K562 (cell line): ENCODE measurements at regions not wholly inside any gene's neighbourhood (a gene's known extent, or its start where the extent isn't known, plus 50 kb on each side); places are given as distances from the start of the nearest gene placed in this dataset.

ENCODE experiments used
- ATAC-seq: fragments of 200-7000 bp; cut with Tn5 transposase; 3 replicates; pipeline ENCODE4 v1.9.1; 2020; ENCODE audit warnings: moderate library complexity
- BruUV-seq: library from RNA; stranded (reverse); fragments of 400-500 nt; replicated peaks from 2 replicates; lab custom pipeline; 2021; lab: Mats Ljungman, UMichigan
- CTCF ChIA-PET: fragments of 300-600 bp; formaldehyde crosslinking; extraction: SDS; loops from one replicate; lab custom pipeline; 2021; ENCODE audit warnings: low intra/inter-chr PET ratio; lab: Yijun Ruan, JAX
- POLR2A ChIA-PET: fragments of 300-600, 350-650 bp; sonication (Branson Sonifier 250); formaldehyde crosslinking; extraction: SDS; loops from one replicate; lab custom pipeline; 2021; ENCODE audit warnings: antibody characterized with exemption, inconsistent platforms; lab: Yijun Ruan, JAX
- DNase-seq, 4 experiments: peaks; one replicate each; pipeline versions ENCODE4 v3.0.0 to v3.0.0-alpha.2; 2011 to 2018; ENCODE audit warnings: low spot score in 3 of 4, mixed read lengths in 3 of 4; ENCODE audit errors: extremely low read depth in 1 of 4
- FAIRE-seq: peaks from 2 replicates; lab custom pipeline; 2011; peaks lifted over from hg19 to GRCh38; lab: Jason Lieb, UNC
- H2AFZ ChIP-seq: 2 replicates; pipeline ENCODE4 v1.6.0; 2011; ENCODE audit warnings: low read depth, low read length, control low read depth, inconsistent platforms
- H3K27ac ChIP-seq: fragments of 200-600 bp; 3 replicates; pipeline ENCODE4 v1.8.0; 2011; ENCODE audit warnings: low read depth, mild to moderate bottlenecking, control low read depth, inconsistent platforms, low read length, moderate library complexity, mixed read lengths; ENCODE audit errors: extremely low read depth
- H3K27me3 ChIP-seq, 2 experiments: fragments of 300-600 bp in 1 of 2; 2 replicates in 1 of 2; 3 replicates in 1 of 2; pipeline versions ENCODE4 v1.6.0 to v1.8.0; 2011; ENCODE audit warnings: inconsistent platforms in 2 of 2, low read length in 2 of 2, mild to moderate bottlenecking in 1 of 2, mixed read lengths in 1 of 2, moderate library complexity in 1 of 2; ENCODE audit not compliant: control insufficient read depth in 2 of 2, insufficient read depth in 2 of 2
- H3K36me3 ChIP-seq: fragments of 300-600 bp; 3 replicates; pipeline ENCODE4 v1.8.0; 2011; ENCODE audit warnings: mild to moderate bottlenecking, low read length, inconsistent platforms; ENCODE audit not compliant: control insufficient read depth, insufficient read depth
- H3K4me1 ChIP-seq, 2 experiments: fragments of 200-600 bp in 1 of 2; replicated peaks in 1 of 2; 2 replicates in 1 of 2; 3 replicates in 1 of 2; pipeline versions ENCODE4 v1.5.1 to v1.8.0; 2011; ENCODE audit warnings: inconsistent platforms in 2 of 2, low read length in 2 of 2, mild to moderate bottlenecking in 1 of 2, mixed read lengths in 1 of 2, moderate library complexity in 1 of 2; ENCODE audit not compliant: control insufficient read depth in 2 of 2, insufficient read depth in 2 of 2
- H3K4me2 ChIP-seq: 2 replicates; pipeline ENCODE4 v1.6.1; 2011; ENCODE audit warnings: low read length, control low read depth, inconsistent platforms, mixed read lengths; ENCODE audit not compliant: insufficient read depth
- H3K4me3 ChIP-seq: fragments of 200-600 bp; sonication (generic), shearing (Covaris generic); 2 replicates; pipeline ENCODE4 v1.5.1; 2016; ENCODE audit warnings: control low read depth, inconsistent platforms
- H3K79me2 ChIP-seq: fragments of 200-600 bp; 3 replicates; pipeline ENCODE4 v1.8.0; 2011; ENCODE audit warnings: low read length, inconsistent platforms; ENCODE audit not compliant: control insufficient read depth, insufficient read depth
- H3K9ac ChIP-seq, 2 experiments: 2 replicates each; pipeline versions ENCODE4 v1.6.0 to v1.6.1; 2011; ENCODE audit warnings: low read depth in 2 of 2, low read length in 2 of 2, control low read depth in 1 of 2, inconsistent platforms in 1 of 2, mild to moderate bottlenecking in 1 of 2, mixed read lengths in 1 of 2; ENCODE audit not compliant: insufficient read depth in 1 of 2
- H3K9me1 ChIP-seq: one replicate; pipeline ENCODE4 v1.6.0; 2011; ENCODE audit warnings: inconsistent platforms, mild to moderate bottlenecking, low read length, moderate library complexity; ENCODE audit not compliant: control insufficient read depth, insufficient read depth
- H3K9me3 ChIP-seq: replicated peaks from 2 replicates; pipeline ENCODE4 v1.5.1; 2011; ENCODE audit warnings: low read depth, low read length, inconsistent platforms; ENCODE audit not compliant: control insufficient read depth, insufficient read depth
- H4K20me1 ChIP-seq: replicated peaks from 2 replicates; pipeline ENCODE4 v1.6.1; 2011; ENCODE audit warnings: low read length, inconsistent platforms, mixed read lengths; ENCODE audit not compliant: control insufficient read depth, insufficient read depth
- CREB1 ChIP-seq, 2 experiments: sonication (generic) in 1 of 2; formaldehyde crosslinking in 1 of 2; IDR thresholded peaks; 2 replicates each; pipeline versions ENCODE4 v1.6.1 to v1.8.0; 2012 to 2022; ENCODE audit warnings: inconsistent platforms in 1 of 2, mild to moderate bottlenecking in 1 of 2, missing genetic modification reagents in 1 of 2, moderate library complexity in 1 of 2
- DNMT1 ChIP-seq: fragments of 450-650 bp; IDR thresholded peaks from 2 replicates; pipeline ENCODE4 v1.6.1; 2016; ENCODE audit warnings: antibody characterized with exemption, mild to moderate bottlenecking
- EHMT2 ChIP-seq: fragments of 450-650 bp; IDR thresholded peaks from 2 replicates; pipeline ENCODE4 v1.6.1; 2018; ENCODE audit warnings: antibody characterized with exemption
- MYBL2 ChIP-seq, 2 experiments: fragments of 450-650 bp in 1 of 2; sonication (generic) in 1 of 2; formaldehyde crosslinking in 1 of 2; IDR thresholded peaks; 2 replicates each; pipeline versions ENCODE4 v1.6.1 to v1.8.1; 2017 to 2022; ENCODE audit warnings: borderline replicate concordance in 1 of 2, inconsistent platforms in 1 of 2, low read depth in 1 of 2, mild to moderate bottlenecking in 1 of 2, missing genetic modification reagents in 1 of 2, moderate library complexity in 1 of 2
- NCOA6 ChIP-seq: fragments of 450-650 bp; IDR thresholded peaks from 2 replicates; pipeline ENCODE4 v1.6.1; 2017; ENCODE audit warnings: mild to moderate bottlenecking
- POLR2B ChIP-seq: fragments of 450-650 bp; IDR thresholded peaks from 2 replicates; pipeline ENCODE4 v1.6.1; 2018; ENCODE audit warnings: low read depth; ENCODE audit not compliant: partially characterized antibody
- POLR3G ChIP-seq: IDR thresholded peaks from 2 replicates; pipeline ENCODE4 v1.6.1; 2011; ENCODE audit not compliant: insufficient read length, insufficient replicate concordance; ENCODE audit errors: extremely low read depth
- PRMT5 ChIP-seq: sonication (generic); formaldehyde crosslinking; IDR thresholded peaks from 2 replicates; pipeline ENCODE4 v1.5.0; 2020; ENCODE audit warnings: missing genetic modification reagents
- RFX1 ChIP-seq: fragments of 450-650 bp; IDR thresholded peaks from 2 replicates; pipeline ENCODE4 v1.6.1; 2016; ENCODE audit warnings: mild to moderate bottlenecking, moderate library complexity
- SMAD4 ChIP-seq: fragments of 250-450 bp; sonication (Bioruptor Pico); conservative IDR thresholded peaks from 2 replicates; pipeline ENCODE4 v1.8.0; 2021; ENCODE audit warnings: inconsistent platforms, mild to moderate bottlenecking, moderate library complexity
- TAF9B ChIP-seq: fragments of 450-650 bp; IDR thresholded peaks from 2 replicates; pipeline ENCODE4 v1.6.1; 2018; ENCODE audit warnings: mild to moderate bottlenecking; ENCODE audit not compliant: partially characterized antibody
- ZBTB1 ChIP-seq: sonication (generic); formaldehyde crosslinking; IDR thresholded peaks from 2 replicates; pipeline ENCODE4 v1.8.1; 2023; ENCODE audit warnings: missing genetic modification reagents, low read depth, mild to moderate bottlenecking, borderline replicate concordance
- ZNF124 ChIP-seq: sonication (generic); formaldehyde crosslinking; IDR thresholded peaks from 2 replicates; pipeline ENCODE4 v1.8.1; 2022; ENCODE audit warnings: missing genetic modification reagents
- ZNF263 ChIP-seq: sonication (generic); formaldehyde crosslinking; IDR thresholded peaks from 2 replicates; pipeline ENCODE4 v1.8.0; 2022; ENCODE audit warnings: mild to moderate bottlenecking, missing genetic modification reagents, borderline replicate concordance
- ZNF79 ChIP-seq: fragments of 250-450 bp; sonication (Bioruptor Pico); IDR thresholded peaks from 2 replicates; pipeline ENCODE4 v1.4.0; 2020; ENCODE audit warnings: low read depth, mild to moderate bottlenecking, moderate library complexity
- WGBS: fragments of 100-300 bp; shearing (Covaris generic); methylation state at CpG from one replicate; pipeline ENCODE4 v1.1.6; 2016; ENCODE audit warnings: low coverage, mixed read lengths; ENCODE audit not compliant: insufficient coverage; ENCODE audit errors: missing lambda C conversion rate; 5-methylcytosine and 5-hydroxymethylcytosine counted together
- in situ Hi-C: fragments of 300-500 bp; cut with MboI; formaldehyde crosslinking; loops from 4 replicates; pipeline ENCODE4 v1.15.0; 2018; ENCODE audit warnings: inconsistent platforms, mixed read lengths
- intact Hi-C: fragments of 100-400 bp; cut with micrococcal nuclease; formaldehyde crosslinking; loops from 2 replicates; pipeline ENCODE4 v1.14.2; 2022
- TF ChIP-seq, protein P1 (sequence below): fragments of 250-450 bp; sonication (Bioruptor Pico); IDR thresholded peaks from 2 replicates; pipeline ENCODE4 v1.8.0; 2022; ENCODE audit warnings: moderate library complexity, mild to moderate bottlenecking, inconsistent platforms
- TF ChIP-seq, protein P2 (sequence below): fragments of 250-450 bp; sonication (Bioruptor Pico); IDR thresholded peaks from 2 replicates; pipeline ENCODE4 v1.5.0; 2021

DNA sequence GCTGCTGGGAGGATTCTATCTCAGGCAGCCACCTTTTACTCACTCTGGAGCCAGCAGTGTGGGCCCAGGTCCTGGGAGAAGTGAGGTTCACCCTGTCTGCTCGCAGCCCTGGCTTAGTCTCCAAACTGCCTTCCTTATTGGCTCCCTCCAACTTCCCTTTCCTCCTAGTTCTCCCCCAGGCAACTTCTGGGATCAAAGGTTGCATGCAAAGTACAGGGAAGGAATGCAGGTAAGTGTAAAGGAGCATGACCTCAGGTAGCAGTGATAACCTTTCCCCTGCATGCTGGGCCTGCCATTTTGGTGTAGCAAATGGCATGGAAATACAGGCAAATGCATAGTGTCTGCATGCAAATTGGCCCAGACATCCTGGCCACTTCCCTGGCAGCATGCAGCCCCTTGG is 53.8 kb upstream of the ARAP3 start (continued):
- TF ChIP-seq RFX1 (no peak), SMAD4 (CRISPR knock-in tag) (no peak), NCOA6 (no peak), TAF9B (no peak), POLR3G (no peak)
- TF ChIP-seq, protein P1, sequence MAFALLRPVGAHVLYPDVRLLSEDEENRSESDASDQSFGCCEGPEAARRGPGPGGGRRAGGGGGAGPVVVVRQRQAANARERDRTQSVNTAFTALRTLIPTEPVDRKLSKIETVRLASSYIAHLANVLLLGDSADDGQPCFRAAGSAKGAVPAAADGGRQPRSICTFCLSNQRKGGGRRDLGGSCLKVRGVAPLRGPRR (CRISPR knock-in tag) = no peak
- TF ChIP-seq, all 486 proteins: peak for 0

DNA sequence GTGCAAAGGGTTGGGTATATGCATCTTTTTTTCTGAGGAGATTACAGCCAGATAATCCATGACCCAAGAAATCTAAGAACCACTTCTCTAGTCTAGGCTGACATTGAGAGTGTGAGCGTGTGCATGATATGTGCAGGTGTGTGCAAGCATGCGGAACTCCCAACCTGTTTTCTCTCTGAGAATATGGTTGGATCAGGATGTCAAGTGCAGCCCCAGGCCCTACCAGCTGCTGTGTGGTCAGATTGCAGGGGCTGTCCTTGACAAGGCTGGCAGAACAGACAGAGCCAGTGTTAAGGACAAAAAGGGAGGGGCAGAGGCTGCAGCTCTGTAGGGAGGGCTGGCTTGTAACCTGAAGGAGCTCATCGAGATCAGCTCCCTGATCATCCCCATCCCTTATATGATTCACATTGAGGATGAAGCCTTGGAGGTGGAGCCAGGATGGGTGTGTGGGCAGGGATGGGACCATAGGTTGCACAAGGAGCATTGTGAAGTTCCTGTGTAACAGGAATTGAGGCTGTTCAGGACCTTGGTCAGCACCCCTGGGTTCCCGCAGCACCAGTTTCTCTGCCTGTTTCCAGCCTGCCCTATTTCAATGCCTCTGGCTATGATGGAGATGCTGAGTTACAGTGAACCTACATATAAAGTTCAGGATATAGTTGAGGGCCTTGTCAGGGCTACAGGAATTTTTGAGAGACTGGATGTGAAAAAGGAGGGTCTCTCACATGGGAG is 52.6 kb upstream of the ARAP3 start:
- 0% methylated on average over 4 of the region's 4 CpGs for WGBS
- no peak overlapping the region for H3K4me2 ChIP-seq
- H3K9me1 ChIP-seq = no peaks in the 10 kb centered on the region
- no peaks in the 10 kb centered on the region for H3K9me3 ChIP-seq
- ChIA-PET CTCF (no interaction called here), POLR2A (interaction anchor here (0.6 kb wide), 1 partner anchor 226 kb away, joined by 3 read pairs; no protein-coding TSS in a partner anchor)
- no peaks in the 10 kb centered on the region for H3K4me1 ChIP-seq
- peaks cover 0 to 18% of the 10 kb centered on the region in 2 experiments; a peak in 2 of 5 replicates for H3K27me3 ChIP-seq
- H3K36me3 ChIP-seq = no peaks in the 10 kb centered on the region
- peak; percentile 63 for FAIRE-seq
- DNase-seq = peak; percentile 47 to 56 (median 55)
- H2AFZ ChIP-seq = no peak overlapping the region
- ATAC-seq = peak; percentile 77
- no peak overlapping the region for H3K9ac ChIP-seq
- no TSS peak for BruUV-seq
- no peaks in the 10 kb centered on the region for H3K79me2 ChIP-seq
- intact Hi-C loops = no loop called here
- in situ Hi-C loops = no loop called here
- H3K4me3 ChIP-seq = no peak overlapping the region
- no peak overlapping the region for H3K27ac ChIP-seq
- peaks cover 19% of the 10 kb centered on the region for H4K20me1 ChIP-seq
- TF ChIP-seq DNMT1 (no peak), POLR2B (no peak), ZNF263 (peak; percentile 40; the same call in 1 of the 2 replicates), ZNF79 (CRISPR knock-in tag) (no peak), PRMT5 (peak; percentile 73; the same call in 1 of the 2 replicates), EHMT2 (peak; percentile 94), ZBTB1 (CRISPR knock-in tag) (no peak), MYBL2 (IDR thresholded peaks at IDR 0.05; ENCODE audit: low read depth) (no peak), MYBL2 (CRISPR knock-in tag; IDR thresholded peaks at IDR 0.05; ENCODE audit: borderline replicate concordance) (no peak), CREB1 (IDR thresholded peaks at IDR 0.05) (no peak), CREB1 (CRISPR knock-in tag; IDR thresholded peaks at IDR 0.05) (no peak), ZNF124 (CRISPR knock-in tag) (no peak)
- TF ChIP-seq, protein P2, sequence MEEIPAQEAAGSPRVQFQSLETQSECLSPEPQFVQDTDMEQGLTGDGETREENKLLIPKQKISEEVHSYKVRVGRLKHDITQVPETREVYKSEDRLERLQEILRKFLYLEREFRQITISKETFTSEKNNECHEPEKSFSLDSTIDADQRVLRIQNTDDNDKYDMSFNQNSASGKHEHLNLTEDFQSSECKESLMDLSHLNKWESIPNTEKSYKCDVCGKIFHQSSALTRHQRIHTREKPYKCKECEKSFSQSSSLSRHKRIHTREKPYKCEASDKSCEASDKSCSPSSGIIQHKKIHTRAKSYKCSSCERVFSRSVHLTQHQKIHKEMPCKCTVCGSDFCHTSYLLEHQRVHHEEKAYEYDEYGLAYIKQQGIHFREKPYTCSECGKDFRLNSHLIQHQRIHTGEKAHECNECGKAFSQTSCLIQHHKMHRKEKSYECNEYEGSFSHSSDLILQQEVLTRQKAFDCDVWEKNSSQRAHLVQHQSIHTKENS (CRISPR knock-in tag) = no peak
